HG02571 (cell line): ENCODE measurements at regions not wholly inside any gene's neighbourhood (a gene's known extent, or its start where the extent isn't known, plus 50 kb on each side); places are given as distances from the start of the nearest gene placed in this dataset.
"Not testable (repeated sequence)": the region's sequence is repeated elsewhere in the genome, so short reads cannot be mapped to it uniquely, and the experiment has no call there.

Source experiments
- ATAC-seq: cut with Tn5 transposase; IDR thresholded peaks from one replicate; pipeline ENCODE4 v1.9.1; 2021; ENCODE audit warnings: mild to moderate bottlenecking, moderate library complexity; ENCODE audit not compliant: unreplicated experiment

DNA sequence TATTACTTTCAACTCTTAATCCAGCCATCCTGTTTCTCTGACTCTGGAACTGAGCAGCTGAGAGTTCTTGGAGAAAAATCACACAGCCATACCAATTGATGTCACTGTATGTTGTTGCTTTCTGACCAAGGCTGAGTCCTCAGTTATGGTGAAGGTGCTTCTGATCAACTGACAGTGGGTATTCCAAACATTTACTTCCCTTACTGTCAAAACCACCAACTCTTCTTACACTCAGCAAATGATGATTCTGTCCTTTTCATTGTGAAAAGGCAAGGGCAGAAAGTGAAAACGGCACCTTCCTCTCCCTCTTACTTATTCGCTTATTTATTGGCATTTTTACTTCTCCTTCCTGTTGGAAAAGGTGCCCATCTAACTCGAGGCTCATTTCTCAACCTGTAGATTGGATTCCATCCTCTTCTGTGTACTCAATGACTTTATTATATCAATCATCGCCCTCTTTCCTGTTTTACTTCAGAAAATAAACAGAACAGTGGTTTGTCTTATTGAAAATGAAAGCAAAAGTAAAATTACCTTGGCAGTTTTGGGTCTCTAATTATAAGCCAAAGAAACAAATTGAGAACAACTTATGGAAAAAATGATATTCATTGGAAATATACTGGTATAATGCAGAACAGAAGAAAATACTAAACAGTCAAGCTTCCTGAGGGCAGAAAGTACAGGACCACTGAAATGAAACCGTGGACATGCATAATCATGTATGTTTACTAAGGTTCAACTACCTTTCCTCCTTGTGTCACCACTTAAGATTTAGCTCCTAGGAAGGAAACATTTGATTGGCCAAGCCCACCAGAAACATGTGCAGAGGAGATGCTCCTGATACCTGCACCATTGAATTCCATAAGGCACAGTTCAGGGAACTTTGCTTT is 104.5 kb upstream of the CHD1 start:
- no peak for ATAC-seq

DNA sequence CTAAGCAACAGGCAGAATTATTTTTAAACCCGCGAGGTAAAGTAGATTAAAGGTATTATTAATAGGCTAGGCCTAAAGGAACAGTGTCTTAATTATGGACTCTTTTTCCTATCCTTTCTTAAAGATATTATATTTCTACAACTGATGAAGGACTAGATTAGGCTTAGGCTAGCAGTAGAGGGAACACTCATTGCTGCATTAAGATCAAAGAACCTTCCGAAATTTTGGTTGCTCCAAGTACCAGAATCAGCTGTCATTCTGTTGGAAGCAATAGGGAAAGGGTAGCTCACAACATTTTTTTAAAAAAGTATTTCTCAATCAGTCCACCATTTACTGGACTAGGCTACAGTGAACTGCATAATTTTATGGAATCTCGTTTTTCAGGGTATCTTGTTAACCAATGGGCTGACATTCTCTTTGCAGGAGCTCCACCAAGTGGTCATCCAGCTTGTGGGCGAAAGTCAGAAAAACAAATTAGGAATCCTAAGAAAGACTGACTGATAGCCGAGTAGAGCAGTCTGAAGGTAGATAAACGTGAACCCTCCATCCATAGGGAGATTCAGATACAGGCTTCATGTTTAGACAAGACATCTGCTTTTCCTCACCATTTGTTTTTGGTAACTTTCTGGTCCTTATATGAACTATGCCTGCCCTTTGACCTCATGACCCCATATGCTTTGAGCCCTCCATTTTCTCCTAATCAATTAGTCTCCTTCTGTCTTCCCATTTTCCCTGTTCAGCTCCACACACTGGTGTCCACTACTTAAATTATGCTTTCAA is 103.6 kb upstream of the CHD1 start:
- peak; percentile 38 for ATAC-seq

DNA sequence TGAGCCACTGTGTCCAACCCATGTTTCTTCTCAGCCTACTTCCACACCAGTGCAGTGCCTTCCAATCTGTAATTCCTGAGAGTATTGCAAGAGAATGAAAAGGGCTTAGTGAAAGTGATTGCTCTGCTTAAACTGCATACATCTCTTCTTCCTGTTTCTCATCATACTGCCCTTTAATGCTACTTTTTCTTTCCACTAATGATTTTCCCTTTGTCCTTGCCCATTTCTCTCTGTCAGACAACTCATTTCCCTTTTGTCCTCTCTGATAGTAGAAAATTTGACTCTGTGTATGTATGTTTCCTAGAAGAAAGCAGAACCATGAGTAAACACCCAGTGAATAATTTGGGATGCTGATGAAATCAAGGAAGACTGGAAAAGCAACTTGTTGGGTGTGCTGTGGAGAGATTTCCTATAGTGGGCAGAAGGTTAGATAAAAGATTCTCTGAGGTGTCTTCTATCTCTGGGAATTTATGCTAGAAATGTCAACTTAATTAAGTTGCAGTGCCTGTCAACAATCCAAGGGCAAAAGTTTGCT is 102.2 kb upstream of the CHD1 start:
- no peak for ATAC-seq

DNA sequence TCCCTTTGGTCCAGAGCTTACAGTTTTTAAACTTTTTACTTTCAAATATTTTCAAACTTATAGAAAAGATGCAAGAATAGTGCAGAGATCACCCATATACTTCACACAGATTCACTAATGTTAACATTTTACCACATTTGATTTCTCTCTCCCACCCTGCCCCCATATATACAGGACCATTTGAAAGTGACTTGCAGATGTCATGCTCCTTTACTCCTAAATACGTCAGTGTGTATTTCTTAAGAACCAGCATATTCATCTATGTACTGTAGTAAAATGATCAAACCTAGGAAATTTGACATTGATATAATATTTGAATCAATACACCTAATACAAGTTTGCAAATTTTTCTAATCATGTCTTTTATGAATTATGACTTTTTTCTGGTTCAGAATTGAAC is 100.4 kb upstream of the CHD1 start:
- no peak for ATAC-seq

DNA sequence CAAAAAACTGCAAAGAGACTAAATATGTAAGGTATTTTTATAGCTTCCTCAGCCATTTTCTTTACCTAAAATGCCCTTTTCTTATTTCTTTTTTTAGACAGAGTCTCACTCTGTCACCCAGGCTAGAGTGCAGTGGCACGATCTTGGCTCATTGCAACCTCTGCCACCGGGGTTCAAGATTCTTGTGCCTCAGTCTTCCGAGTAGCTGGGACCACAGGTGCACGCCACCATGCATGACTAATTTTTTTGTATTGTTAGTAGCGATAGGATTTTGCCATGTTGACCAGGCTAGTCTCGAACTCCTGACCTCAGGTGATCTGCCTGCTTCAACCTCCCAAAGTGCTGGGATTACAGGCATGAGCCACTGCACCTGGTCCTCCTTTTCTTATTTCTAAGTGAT is 99.4 kb upstream of the CHD1 start:
- not testable (repeated sequence) for ATAC-seq

DNA sequence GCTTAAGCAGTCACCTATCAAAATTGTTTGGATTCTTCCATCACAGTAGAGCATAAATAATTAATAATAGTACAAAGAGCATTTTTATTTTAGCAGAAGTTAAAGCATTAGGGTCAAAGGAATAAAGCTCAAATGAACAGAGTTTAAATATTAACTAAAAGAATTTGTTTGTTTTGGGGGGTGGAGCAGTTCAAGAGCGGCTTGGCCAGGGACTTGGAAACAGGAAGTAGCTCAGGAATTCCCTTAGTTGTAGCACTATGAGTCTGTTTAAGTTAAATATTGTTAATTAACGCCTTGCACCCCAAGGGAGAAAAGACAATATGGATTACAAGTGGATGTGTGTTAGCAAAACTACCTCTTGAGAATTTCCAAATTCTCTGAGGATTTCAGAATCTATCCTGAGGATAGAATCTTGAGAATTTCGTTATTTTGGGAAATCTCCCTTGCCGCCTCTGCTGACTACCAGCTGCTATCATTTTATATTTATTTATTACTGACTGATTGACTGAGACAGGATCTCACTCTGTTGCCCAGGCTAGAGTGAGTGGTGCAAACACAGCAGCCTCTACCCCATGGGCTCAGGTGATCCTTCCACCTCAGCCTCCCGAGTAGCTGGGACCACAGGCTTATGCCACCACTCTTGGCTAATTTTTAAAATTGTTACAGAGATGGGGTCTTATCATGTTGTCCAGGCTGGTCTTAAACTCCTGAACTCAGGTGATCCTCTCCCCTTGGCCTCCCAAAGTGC is 96.7 kb upstream of the CHD1 start:
- no peak for ATAC-seq

DNA sequence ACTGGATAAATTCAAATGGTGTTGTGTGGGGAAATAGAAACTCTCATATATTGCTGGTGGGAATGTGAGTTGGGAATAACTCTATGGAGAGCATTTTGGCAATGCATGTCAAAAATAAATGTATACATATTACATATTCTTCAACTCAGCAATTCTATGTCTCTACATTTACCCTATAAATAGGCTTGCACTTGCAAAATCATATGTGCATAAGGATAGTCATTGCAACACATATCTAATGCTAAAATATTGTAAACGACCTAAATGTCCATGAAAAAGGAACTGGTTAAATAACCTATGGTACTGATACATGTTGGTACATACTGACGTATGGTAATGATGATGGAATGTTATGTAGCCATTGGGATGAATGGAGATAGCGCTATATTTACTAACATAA is 94.5 kb upstream of the CHD1 start:
- ATAC-seq, result no peak

DNA sequence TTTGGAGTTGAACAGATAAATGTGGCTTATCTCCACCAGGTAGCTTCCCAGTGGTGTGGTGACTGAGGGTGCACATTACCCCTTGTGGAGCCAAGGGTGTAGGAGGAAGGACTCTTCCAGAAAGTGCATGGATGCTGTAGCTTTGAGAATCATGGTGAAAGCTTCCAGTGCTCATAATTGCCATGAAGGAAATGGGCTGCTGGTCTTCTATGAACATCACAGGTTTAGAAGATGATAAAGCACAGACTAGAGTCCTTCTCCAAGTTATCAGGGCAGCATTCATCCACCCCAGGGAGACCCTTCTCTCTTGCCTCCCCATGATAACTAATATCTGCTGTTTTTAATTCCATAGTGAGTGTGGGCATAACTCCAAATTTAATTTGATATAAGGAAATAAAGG is 93.4 kb upstream of the CHD1 start:
- ATAC-seq, result no peak

DNA sequence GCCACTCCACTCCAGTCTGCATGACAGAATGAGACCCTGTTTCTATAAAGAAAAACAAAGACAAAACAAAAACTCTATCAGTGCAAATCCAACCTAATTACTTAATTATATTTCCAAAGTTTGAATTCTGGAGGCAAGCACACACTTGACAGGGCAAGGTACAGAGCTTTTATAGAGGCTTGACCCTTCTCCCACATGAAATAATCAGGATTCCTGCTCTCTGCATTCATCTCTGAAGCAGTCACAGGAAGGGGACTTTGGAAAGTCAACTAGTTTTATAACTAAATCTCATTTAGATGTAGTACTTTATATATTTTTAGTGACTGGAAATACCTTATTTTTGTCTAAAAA is 91.9 kb upstream of the CHD1 start:
- no peak for ATAC-seq

DNA sequence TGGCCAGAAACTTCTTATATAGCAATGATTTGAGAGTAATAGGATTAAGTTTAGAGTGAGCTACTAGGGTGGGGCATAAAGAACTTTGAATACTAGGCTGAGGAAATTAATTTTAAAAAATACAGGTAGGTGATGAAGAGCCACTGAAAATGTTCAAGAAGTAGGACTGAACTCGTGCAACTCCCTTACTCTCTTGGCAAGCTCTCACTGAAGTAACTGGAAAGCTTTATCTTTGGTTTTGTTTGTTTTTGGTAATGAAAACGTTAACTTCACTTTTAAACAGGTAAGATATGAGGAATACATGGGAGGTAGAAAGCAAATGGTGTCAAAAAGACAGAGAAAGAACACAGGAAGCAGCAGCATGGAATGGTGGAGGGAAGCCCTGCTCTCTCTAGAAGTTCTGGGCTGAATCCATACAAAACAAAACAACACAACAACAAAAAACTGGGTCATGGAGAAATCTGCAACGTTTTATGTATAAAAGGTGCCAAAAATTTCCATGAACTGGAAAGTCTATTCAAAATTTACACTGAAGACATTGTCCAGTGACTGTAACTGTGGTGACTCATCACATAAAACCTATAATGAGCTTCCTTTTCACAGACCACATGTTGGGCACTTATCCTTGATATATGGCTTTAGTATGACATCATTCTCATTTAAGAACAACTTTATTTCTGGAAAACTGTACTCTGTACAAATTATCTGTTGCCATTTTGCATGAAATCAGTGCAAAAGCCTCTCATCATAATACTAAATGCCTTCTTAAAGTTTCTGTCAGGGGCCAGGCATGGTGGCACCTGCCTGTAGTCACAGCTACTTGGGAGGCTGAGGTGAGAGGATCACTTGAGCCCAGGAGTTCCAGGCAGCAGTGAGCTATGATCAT is 91.2 kb upstream of the CHD1 start:
- no peak for ATAC-seq

DNA sequence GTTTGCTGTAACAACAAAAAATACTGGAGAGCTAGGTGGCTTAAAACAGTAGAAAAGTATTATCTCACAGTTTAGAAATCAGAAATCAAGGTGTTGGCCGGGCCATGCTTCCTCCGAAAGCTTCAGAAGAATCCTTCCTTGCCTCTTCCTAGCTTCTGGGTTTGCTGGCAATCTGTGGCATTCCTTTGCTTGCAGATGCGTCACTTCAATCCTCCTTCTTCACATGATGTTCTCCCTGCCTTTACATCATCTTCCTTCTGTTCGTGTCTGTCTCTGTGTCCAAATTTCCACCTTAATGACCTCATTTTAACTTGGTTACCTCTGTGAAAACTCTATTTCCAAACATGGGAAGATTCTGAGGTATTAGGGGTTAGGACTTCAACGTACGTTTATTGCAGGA is 90.4 kb upstream of the CHD1 start:
- no peak for ATAC-seq

DNA sequence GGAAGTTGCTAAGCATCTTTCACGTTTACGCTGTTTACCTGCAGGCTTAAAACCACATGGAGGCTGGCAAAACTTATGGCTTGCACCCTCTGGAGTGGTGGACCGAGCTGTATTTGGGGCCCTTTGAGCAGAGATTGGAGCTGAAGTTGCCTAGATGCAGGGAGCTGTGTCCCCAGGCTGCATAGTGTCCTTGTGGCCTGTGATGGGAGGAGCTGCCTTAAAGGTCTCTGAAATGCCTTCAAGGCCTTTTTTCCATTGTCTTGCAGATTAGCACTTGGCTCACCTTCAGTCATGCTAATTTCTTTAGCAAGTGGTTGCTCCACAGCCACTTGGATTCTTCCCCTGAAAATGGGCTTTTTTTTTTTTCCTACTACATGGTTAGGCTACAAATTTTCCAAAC is 81.5 kb upstream of the CHD1 start:
- no peak for ATAC-seq

DNA sequence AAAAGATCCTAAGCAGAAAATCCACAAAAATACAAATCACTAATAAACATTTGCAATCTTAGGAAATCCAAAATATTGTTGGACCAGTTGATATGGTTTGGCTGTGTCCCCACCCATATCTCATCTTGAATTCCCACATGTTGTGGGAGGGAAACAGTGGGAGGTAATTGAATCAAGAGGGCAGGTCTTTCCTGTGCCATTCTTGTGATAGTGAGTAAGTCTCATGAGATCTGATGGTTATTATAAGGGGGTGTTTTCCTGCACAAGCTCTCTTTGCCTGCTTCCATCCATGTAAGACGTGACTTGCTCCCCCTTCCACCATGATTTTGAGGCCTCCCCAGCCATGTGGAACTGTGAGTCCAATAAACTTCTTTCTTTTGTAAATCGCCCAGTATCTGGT is 79.2 kb upstream of the CHD1 start:
- not testable (repeated sequence) for ATAC-seq

DNA sequence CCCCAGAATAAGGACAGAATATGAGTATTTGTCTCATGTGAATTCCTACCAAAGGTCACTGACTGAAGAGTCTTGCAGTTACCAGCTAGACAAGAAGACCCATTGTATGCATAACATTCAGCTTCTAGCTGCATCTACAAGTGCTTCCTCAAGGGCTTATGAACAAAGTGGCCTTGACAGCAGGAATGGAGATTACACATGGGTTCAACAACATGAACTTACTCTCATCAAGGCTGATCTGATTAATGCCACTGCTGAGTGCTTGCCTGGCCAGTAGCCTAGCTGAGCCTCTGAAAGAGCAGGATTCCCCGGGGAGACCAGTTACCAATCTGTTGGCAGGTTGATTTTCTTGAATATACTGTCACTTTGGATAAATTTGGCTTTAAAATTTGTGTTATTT is 76.7 kb upstream of the CHD1 start:
- ATAC-seq, result peak; percentile 18

DNA sequence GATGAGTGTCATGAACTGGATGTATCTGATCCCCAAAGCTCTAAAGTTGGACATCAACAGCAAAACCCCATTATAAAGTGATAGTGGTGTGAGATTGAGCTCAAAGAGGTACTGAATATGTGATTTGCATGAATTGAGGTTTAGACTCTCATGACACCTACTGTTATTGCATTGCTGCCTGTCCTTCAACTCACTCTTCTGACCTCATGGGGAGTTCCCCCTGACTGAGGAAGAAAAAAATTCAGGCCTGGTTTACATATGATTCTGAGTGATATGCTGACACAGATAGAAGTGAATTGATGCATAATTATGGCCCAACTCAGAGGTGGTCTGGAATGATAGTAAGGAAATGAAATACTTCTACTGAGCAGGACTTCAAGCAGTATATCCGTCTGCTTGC is 76.2 kb upstream of the CHD1 start:
- ATAC-seq, result peak; percentile 99

DNA sequence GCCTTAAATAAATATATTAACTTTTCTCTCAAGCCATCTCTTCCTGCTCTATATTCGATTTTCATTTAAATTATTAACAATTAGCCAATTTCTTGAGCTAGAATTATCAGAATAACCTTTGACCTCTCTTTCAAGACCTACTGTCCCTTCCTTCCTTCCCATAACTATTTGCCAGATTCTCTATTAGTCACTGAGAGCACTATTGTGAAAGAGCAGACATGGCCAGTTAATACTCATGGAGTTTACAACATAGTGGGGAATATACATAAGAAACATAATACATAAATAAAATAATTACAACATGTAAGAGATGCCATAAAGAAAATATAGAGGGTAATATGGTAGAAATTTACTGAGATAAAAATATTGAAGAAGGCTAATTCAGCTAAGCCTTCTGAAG is 72.1 kb upstream of the CHD1 start:
- ATAC-seq, result no peak

DNA sequence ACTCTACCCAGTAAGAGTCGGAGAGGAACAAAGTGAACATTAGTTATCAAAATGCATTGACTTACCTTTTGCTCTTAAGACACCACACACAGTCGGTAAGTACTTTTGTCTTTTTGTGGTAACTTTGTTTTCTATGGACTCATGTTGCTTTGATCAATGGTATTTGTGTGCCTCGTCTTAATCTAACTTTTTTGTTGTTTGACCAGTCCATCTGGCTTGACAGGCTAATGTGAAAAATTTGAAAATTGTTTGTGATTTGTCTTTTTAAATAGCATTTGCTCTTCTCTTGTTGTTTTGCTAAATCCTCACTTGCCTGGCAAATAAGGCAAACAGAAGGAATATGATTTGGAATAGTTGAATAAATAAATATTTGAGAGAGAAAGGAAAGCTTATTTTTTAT is 71.4 kb upstream of the CHD1 start:
- ATAC-seq, result no peak

DNA sequence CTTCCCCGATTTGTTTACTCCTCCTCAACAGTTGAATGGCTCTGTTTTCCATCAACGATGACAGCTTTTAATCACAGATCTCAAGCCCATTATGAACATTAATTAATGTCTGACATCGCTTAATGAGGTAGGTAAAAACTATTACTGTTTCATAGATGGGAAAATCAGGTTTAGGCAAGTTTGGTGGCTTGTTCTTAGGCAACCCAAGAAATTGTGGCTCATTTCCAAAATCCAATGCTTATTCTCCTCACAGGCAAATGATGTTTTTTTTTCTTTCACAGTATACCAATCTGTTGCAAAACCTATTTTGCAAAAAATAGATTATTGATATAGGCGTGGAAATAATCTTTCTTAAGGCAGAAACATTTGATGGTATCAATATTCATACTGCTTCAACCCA is 70.8 kb upstream of the CHD1 start:
- ATAC-seq, result no peak

DNA sequence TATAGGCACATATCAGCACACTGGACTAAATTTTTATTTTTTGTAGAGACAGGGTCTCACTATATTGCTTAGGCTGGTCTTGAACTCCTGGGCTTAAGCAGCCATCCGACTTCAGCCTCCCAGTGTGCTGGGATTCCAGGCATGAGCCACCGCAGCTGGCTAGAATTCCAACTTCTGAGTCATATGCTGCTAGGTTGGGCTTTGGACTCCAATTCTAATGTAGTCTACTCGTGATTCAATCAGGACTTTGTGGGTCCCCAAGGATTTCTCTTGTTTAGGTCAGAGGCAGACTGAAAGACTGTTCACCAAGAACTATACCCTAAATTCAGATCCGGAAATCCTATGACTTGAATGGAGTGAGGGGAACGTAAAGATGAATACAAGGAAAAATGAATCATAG is 68.2 kb upstream of the CHD1 start:
- ATAC-seq, result no peak

DNA sequence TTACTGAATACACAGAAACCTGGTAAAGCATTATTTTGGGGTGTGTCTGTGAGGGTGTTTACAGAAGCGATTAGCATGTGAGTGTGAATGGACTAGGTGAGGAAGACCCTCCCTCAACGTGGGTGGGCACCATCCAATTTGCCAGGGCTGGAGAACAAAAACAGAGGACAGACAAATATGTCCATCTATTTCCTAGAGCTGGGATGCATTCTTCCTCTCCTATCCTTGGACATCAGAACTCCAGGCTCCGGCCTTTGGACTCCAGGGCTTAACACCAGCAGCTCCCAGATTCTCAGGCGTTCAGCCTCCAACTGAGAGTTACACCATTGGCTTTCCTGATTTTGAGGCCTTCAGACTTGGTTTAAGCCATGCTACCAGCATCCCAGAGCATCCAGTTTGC is 65.8 kb upstream of the CHD1 start:
- no peak for ATAC-seq
